Stimulated activated naive CD8-positive, alpha-beta T cell treated with anti-CD3 and anti-CD28 coated beads, Interleukin-15, Interleukin-2, amounts not matched to agents 100 ng/mL and 50 ng/mL, for 24 hours (primary cell): ENCODE measurements at regions not wholly inside any gene's neighbourhood (a gene's known extent, or its start where the extent isn't known, plus 50 kb on each side); places are given as distances from the start of the nearest gene placed in this dataset.

ENCODE experiments used
- H3K27ac Mint-ChIP-seq: one replicate; pipeline ENCODE4 v1.8.0; 2021; ENCODE audit warnings: mild to moderate bottlenecking, mixed read lengths
- H3K27me3 Mint-ChIP-seq: one replicate; pipeline ENCODE4 v1.8.0; 2021; ENCODE audit warnings: mixed read lengths
- H3K36me3 Mint-ChIP-seq: one replicate; pipeline ENCODE4 v1.8.0; 2021; ENCODE audit warnings: low read depth, mixed read lengths
- H3K4me1 Mint-ChIP-seq: one replicate; pipeline ENCODE4 v1.8.0; 2021; ENCODE audit warnings: low read depth, mixed read lengths
- H3K4me3 Mint-ChIP-seq: one replicate; pipeline ENCODE4 v1.8.0; 2021; ENCODE audit warnings: mild to moderate bottlenecking, mixed read lengths
- H3K9me3 Mint-ChIP-seq: one replicate; pipeline ENCODE4 v1.8.0; 2021; ENCODE audit warnings: mixed read lengths

DNA sequence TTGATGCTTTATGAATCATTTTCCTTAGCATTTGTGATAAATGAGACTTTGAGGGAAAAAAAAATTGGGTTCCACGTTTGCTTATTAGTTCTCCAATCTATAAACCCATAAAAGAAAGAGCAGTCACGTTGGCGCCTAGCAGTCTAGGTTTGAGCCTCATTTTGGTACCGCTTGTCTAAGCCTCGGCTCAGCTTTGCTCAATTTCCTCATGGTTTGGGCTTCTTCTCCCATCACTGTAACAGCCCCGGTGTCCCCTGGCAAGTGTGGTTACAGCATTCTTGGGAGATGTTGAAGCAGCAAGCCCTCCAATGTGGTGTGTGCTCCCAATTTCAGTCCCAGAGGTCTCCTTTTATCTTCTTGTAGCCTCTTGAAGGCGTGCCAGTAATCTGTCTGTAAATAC, 578.4 kb downstream of the CDK5RAP2 start:
- Mint-ChIP-seq H3K36me3 (no peaks in the 10 kb centered on the region), H3K4me1 (no peaks in the 10 kb centered on the region)

DNA sequence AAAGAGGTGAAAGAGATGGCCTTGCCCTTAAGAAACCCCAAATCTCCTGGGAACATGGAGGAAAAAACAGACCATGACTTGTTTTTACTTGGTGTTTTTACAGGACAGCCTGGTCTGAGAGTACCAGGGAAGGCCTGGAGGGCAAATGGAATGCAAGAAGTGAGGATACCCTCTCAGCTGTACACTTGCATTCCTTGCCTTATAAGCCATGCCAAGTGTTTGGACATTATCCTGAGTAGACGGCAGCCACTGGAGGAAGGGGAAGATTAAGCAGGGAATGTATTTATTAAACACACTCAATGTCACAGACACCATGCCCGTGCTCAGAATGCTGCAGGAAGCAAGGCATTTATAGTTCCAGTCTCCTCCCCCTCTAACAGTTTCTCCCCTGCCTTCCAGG, 581.4 kb downstream of the CDK5RAP2 start:
- no peaks in the 10 kb centered on the region for H3K9me3 Mint-ChIP-seq
- no peaks in the 10 kb centered on the region for H3K27me3 Mint-ChIP-seq
- no peak overlapping the region for H3K4me3 Mint-ChIP-seq
- no peaks in the 10 kb centered on the region for H3K36me3 Mint-ChIP-seq
- H3K27ac Mint-ChIP-seq: no peak overlapping the region
- H3K4me1 Mint-ChIP-seq: no peaks in the 10 kb centered on the region

More for the DNA sequence above, 578.4 kb downstream of the CDK5RAP2 start:
- Mint-ChIP-seq H3K4me3 (no peak overlapping the region), H3K27ac (no peak overlapping the region), H3K9me3 (peaks cover 2% of the 10 kb centered on the region), H3K27me3 (peaks cover 2% of the 10 kb centered on the region)

- peaks cover 4% of the 10 kb centered on the region for H3K27me3 Mint-ChIP-seq
- H3K36me3 Mint-ChIP-seq: no peaks in the 10 kb centered on the region
- H3K4me1 Mint-ChIP-seq: no peaks in the 10 kb centered on the region
- H3K4me3 Mint-ChIP-seq: no peak overlapping the region
- H3K9me3 Mint-ChIP-seq: no peaks in the 10 kb centered on the region
- H3K27ac Mint-ChIP-seq: no peak overlapping the region
Observed at GRCh38 chr9:119991797-119992196, 588.2 kb downstream of the CDK5RAP2 start.

- H3K9me3 Mint-ChIP-seq: no peaks in the 10 kb centered on the region
- no peaks in the 10 kb centered on the region for H3K4me1 Mint-ChIP-seq
- no peaks in the 10 kb centered on the region for H3K36me3 Mint-ChIP-seq
- peaks cover 9% of the 10 kb centered on the region for H3K27me3 Mint-ChIP-seq
- H3K4me3 Mint-ChIP-seq: no peak overlapping the region
- no peak overlapping the region for H3K27ac Mint-ChIP-seq
Observed at GRCh38 chr9:119986713-119987112, 593.3 kb downstream of the CDK5RAP2 start.

- H3K27ac Mint-ChIP-seq: no peak overlapping the region
- H3K36me3 Mint-ChIP-seq: no peaks in the 10 kb centered on the region
- no peaks in the 10 kb centered on the region for H3K9me3 Mint-ChIP-seq
- H3K27me3 Mint-ChIP-seq: peaks cover 9% of the 10 kb centered on the region
- H3K4me3 Mint-ChIP-seq: no peak overlapping the region
- no peaks in the 10 kb centered on the region for H3K4me1 Mint-ChIP-seq
Observed at GRCh38 chr9:119986205-119986604, 593.8 kb downstream of the CDK5RAP2 start.

- H3K27ac Mint-ChIP-seq: no peak overlapping the region
- no peaks in the 10 kb centered on the region for H3K4me1 Mint-ChIP-seq
- no peaks in the 10 kb centered on the region for H3K36me3 Mint-ChIP-seq
- no peaks in the 10 kb centered on the region for H3K9me3 Mint-ChIP-seq
- H3K27me3 Mint-ChIP-seq: peaks cover 2% of the 10 kb centered on the region
- H3K4me3 Mint-ChIP-seq: no peak overlapping the region
Observed at GRCh38 chr9:119974026-119974425, 604.8 kb upstream of the BRINP1 start.

DNA sequence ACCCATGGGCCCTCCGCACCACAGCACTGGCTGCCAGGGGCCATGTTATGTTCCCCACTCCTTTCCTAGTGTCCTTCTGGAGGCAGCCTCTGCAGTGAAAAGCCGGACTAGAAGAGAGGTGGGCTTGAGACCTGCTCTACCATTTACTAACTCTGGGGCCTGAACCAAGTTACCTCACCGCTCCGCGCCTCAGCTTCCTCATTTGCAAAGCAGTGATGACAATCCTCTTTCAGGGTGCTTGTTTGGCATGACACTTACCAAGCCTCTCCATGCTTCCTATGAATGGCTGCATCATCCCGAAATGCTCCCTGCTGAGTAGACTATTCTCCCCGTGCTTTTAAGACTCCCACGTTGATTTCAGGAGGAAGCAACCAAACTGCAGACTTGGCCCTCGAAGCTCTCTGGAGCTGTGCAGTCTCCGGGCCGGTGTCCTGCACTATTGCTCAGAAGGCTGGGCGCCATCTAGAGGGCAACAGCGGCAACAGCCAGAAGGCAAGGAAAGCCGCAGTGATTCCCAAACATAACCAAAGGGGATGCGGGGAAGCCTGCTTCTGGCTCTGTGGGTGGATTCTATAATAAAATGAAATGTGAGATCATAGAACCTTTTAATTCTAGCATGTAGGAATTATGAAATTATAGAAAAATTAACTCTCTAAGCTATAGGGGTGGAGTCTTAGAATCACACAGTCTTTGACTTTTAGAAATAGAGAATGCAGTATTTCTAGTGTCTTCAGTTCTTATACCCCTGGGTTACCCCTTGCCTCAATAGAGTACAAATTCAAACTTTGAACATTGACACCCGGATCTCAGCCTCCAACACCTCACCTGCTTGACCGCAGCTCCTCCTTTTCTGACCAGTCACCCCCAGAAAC, 599.8 kb upstream of the BRINP1 start:
- H3K9me3 Mint-ChIP-seq: no peaks in the 10 kb centered on the region

GRCh38 chr9:119967867-119968535, 598.8 kb upstream of the BRINP1 start:
- no peaks in the 10 kb centered on the region for H3K9me3 Mint-ChIP-seq
- H3K4me3 Mint-ChIP-seq: no peak overlapping the region
- peaks cover 10% of the 10 kb centered on the region for H3K27me3 Mint-ChIP-seq
- H3K27ac Mint-ChIP-seq: no peak overlapping the region
- no peaks in the 10 kb centered on the region for H3K4me1 Mint-ChIP-seq
- no peaks in the 10 kb centered on the region for H3K36me3 Mint-ChIP-seq

More for the DNA sequence above, 599.8 kb upstream of the BRINP1 start:
- no peaks in the 10 kb centered on the region for H3K36me3 Mint-ChIP-seq
- no peak overlapping the region for H3K27ac Mint-ChIP-seq
- no peaks in the 10 kb centered on the region for H3K4me1 Mint-ChIP-seq
- H3K4me3 Mint-ChIP-seq: no peak overlapping the region
- peaks cover 8% of the 10 kb centered on the region for H3K27me3 Mint-ChIP-seq

DNA sequence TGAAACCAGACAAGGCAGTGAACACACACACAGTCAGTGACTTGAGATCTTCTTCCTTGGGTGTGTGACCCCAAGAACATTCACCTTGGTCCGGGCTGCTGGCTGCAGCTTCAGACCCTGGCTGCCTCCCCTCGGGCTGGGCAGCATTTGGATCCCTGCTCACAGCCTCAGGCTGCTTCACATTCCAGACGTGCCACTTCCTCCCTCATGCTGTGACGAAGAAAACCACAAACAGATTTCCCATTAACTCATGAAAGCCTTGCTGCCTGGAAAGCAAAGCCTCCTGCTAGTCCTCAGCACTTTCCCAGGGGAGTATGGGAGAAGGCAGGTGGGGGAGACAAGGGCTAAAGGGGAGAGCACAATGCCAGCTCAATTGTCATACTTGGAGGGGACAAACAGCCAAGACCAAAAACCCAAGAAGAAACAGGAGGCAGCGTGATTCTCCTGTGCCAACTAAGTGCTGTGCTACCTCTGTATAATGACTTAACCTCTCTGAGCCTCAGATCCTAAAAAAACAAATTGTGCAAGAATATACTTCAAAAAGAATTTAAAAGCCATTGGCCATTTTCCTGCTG, 594.6 kb upstream of the BRINP1 start:
- no peak overlapping the region for H3K27ac Mint-ChIP-seq
- H3K9me3 Mint-ChIP-seq: no peaks in the 10 kb centered on the region
- peaks cover 8% of the 10 kb centered on the region for H3K27me3 Mint-ChIP-seq
- no peak overlapping the region for H3K4me3 Mint-ChIP-seq
- H3K4me1 Mint-ChIP-seq: no peaks in the 10 kb centered on the region
- H3K36me3 Mint-ChIP-seq: no peaks in the 10 kb centered on the region

- H3K27ac Mint-ChIP-seq: no peak overlapping the region
- no peaks in the 10 kb centered on the region for H3K9me3 Mint-ChIP-seq
- peaks cover 6% of the 10 kb centered on the region for H3K27me3 Mint-ChIP-seq
- no peaks in the 10 kb centered on the region for H3K36me3 Mint-ChIP-seq
- no peak overlapping the region for H3K4me3 Mint-ChIP-seq
- no peaks in the 10 kb centered on the region for H3K4me1 Mint-ChIP-seq
Observed at GRCh38 chr9:119963258-119963797, 594.1 kb upstream of the BRINP1 start.

DNA sequence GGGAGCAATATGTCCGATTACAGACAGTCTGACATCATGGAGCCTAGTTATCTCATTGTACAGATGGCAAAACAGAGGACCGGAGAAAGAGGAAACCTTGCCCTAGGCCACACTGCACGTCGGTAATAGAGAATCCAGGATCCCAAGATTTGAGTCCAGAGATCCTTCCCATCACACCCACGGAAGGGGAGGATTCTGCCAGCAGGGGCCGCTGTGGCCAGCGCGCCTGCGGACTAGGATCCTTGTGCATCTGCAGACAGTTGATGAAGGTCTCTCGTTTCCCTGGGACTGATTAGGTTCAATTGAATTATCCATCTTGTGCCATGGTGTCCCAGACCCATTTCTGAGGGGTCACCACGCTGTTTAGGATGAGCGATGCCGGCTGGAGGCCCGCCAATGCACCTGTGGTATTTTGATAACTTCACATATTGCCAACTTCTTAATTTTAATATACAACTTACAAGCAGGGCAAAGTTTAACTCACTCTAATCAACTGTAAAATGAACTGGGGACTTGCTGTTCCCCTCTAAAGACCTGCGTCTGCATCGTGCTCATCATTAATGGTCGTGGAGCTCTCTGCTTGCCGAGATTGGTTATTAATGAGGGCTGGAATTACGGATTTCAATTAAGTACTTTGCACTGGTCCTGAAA, 592.7 kb upstream of the BRINP1 start:
- Mint-ChIP-seq H3K27me3 (peaks cover 4% of the 10 kb centered on the region), H3K9me3 (no peaks in the 10 kb centered on the region), H3K4me3 (no peak overlapping the region), H3K36me3 (no peaks in the 10 kb centered on the region), H3K4me1 (no peaks in the 10 kb centered on the region), H3K27ac (no peak overlapping the region)

DNA sequence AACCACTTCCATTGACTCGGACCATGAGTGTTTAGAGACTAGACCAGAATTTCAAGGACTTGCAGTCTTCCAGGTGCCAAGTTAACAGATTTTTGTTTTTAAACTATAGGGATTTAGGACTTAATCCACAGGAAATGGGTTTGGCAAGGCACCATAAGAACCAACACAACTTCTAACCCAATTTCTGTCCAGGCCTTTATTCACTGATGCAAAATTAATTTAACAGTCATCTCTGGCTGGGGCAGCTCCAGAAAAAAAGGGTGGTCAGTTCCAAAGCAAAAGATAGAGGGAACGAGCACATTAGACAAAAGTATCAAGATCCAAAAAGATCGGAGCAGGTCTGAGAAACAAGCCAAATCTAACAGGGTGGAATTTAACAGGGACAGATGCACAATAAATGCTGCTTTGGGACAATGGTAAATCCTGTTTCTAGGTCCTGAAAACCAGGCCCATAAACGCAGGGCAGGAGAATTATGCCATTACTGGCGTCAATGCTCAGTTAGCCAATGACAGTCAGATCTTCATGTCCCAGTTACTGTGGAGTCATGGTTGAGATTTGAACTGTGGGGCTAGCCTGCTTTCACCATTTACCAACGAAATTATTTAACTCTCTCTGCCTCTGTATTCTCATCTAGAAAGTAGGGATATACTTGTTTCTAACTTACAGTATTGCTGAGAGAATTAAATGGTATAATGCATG, 590.8 kb upstream of the BRINP1 start:
- peaks cover 4% of the 10 kb centered on the region for H3K27me3 Mint-ChIP-seq
- H3K9me3 Mint-ChIP-seq: no peaks in the 10 kb centered on the region
- H3K36me3 Mint-ChIP-seq: no peaks in the 10 kb centered on the region
- H3K27ac Mint-ChIP-seq: no peak overlapping the region
- H3K4me1 Mint-ChIP-seq: no peaks in the 10 kb centered on the region
- H3K4me3 Mint-ChIP-seq: no peak overlapping the region

GRCh38 chr9:119956111-119956510, 586.9 kb upstream of the BRINP1 start:
- no peaks in the 10 kb centered on the region for H3K9me3 Mint-ChIP-seq
- H3K36me3 Mint-ChIP-seq: no peaks in the 10 kb centered on the region
- H3K27ac Mint-ChIP-seq: no peak overlapping the region
- no peaks in the 10 kb centered on the region for H3K4me1 Mint-ChIP-seq
- no peaks in the 10 kb centered on the region for H3K27me3 Mint-ChIP-seq
- no peak overlapping the region for H3K4me3 Mint-ChIP-seq

DNA sequence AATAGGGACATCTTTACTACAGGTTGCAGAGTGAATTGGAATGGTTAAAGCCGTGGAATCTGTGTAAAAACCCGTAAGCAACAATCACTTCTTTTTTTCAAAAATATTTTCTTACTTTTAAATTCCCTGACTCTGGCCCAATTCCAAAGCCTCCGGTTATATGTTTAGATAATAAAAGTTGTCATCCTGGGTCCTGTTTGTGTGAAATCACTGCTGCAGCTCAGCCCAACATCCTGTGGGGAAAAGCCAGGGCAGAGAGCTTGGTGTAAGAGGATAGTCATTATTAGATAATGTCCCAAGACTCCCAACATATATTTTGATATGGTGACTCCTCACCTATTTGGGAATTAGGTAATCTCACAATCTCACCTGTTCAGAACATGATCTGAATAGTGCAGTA, 586.0 kb upstream of the BRINP1 start:
- H3K4me1 Mint-ChIP-seq: no peaks in the 10 kb centered on the region
- H3K36me3 Mint-ChIP-seq: no peaks in the 10 kb centered on the region
- H3K4me3 Mint-ChIP-seq: no peak overlapping the region
- no peak overlapping the region for H3K27ac Mint-ChIP-seq
- H3K27me3 Mint-ChIP-seq: no peaks in the 10 kb centered on the region
- H3K9me3 Mint-ChIP-seq: no peaks in the 10 kb centered on the region
